ENCODE measurements at regions not wholly inside any gene's neighbourhood (a gene's known extent, or its start where the extent isn't known, plus 50 kb on each side); places are given as distances from the start of the nearest gene placed in this dataset.

- DNase-seq, result no peak
Measured at GRCh38 chr6:22809370-22809769, 240.0 kb downstream of the HDGFL1 start.

GRCh38 chr6:22819209-22819608 lies 249.8 kb downstream of the HDGFL1 start:
- no peak for DNase-seq

DNA sequence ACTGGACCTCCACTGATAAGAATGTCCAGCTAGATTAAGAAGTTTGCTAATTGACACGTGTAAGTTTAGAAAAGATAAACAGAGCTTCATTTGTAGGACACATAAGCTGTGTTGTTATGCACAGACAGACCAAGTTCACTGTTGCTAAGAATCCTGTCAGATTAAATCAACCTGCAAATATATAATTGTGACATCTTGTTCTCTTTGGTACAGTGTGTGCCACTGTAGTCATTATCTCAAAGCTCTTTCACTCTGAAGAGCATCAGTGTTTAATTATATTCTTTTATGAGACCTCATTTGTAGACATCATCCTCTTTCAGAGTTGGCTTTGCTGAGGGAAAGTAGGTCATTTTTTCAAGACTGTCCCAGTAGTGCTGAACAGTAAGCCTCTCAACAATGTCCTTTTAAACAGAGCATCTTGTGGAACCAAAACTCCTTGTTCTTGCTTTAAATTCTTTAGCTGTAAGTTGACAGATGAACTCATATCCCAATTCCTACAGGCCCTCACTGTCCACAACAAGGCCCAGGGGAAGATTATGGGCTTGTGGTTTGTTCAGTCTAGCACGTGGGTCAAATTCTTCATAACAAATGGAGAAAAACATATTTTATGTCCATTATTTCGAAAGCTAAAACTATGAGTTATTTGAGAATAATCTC lies 252.4 kb downstream of the HDGFL1 start:
- no peak for DNase-seq

GRCh38 chr6:22825210-22825609 lies 255.8 kb downstream of the HDGFL1 start:
- DNase-seq, result no peak

DNA sequence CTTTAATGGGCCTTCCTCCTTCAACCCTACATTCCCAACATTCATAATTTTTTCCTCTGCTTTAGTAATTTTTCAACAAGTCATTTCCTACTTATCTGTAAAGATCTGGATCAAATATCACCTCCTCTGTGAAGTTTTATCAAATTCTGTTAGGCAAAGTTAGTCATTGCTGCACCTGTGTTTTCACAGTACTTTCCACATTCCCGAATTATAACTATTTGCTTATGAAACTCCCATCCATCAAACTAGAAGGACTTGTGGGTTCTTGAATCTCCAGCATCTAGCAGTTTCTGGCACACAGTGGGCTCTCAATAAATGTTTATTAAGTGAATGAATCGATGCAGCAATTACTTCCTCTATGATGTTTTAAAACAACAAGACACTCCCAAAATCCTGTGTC lies 257.6 kb downstream of the HDGFL1 start:
- DNase-seq, result no peak

GRCh38 chr6:22827760-22828159 lies 258.4 kb downstream of the HDGFL1 start:
- DNase-seq, result no peak

- DNase-seq, result peak in 1 of 14 donors; percentile 5
Measured at GRCh38 chr6:22828179-22829062, 259.1 kb downstream of the HDGFL1 start.

- no peak for DNase-seq
Measured at GRCh38 chr6:22829070-22829469, 259.7 kb downstream of the HDGFL1 start.

DNA sequence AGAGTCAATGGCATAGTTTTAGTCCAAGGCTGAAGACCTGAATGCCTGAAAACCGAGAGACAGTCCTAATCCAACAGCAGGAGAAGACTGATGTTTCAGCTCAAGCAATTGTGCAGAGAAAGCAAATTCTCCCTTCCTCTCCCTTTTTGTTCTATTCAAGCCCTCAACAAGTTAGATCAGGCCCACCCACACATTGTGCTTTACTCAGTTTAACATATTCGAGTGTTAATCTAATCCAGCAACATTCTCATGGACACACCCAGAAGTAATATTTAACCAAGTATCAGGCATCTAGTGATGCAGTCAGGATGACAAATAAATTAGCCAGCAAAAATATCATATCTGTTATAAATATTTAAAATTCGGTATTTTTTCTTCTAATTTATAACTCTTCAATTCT lies 261.1 kb downstream of the HDGFL1 start:
- no peak for DNase-seq

GRCh38 chr6:22833191-22833590 lies 263.8 kb downstream of the HDGFL1 start:
- DNase-seq, result no peak

DNA sequence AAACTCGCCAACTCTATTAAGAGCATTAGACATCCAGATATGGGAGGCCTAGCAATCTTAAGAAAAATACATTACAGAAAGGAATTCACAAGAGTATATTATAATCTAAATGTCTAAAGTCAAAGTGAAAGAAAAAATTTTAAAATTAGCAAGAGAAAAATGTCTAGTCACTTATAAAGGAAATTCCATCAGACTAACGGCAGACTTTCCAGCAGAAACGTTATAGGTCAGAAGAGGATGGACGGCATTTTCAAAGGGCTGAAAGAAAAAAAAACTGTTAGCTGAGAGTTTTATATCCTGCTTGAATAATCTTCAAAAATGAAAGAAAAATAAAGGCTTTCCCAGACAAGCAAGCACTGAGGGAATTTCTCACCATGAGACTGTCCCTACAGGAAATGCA lies 269.0 kb downstream of the HDGFL1 start:
- no peak for DNase-seq

- DNase-seq, result no peak
Measured at GRCh38 chr6:22845467-22845866, 276.1 kb downstream of the HDGFL1 start.

DNA sequence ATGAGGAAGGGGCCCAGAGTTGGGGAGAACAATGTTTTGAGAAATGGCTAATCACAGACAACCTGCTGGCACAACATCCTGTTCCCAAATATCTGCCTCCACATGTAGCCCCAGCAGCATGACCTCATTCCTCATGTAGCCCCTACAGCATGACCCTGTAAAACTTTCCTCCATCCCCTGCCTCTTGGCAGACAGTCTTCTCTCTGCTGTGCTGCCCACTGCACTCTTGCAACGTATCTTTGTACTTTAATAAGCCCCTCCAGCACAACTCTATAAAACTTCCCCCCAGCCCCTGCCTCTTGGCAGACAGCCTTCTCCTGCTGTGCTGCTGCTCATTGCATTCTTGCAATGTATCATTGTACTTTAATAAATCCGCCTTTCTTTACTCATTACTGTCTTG lies 278.8 kb downstream of the HDGFL1 start:
- no peak for DNase-seq

DNA sequence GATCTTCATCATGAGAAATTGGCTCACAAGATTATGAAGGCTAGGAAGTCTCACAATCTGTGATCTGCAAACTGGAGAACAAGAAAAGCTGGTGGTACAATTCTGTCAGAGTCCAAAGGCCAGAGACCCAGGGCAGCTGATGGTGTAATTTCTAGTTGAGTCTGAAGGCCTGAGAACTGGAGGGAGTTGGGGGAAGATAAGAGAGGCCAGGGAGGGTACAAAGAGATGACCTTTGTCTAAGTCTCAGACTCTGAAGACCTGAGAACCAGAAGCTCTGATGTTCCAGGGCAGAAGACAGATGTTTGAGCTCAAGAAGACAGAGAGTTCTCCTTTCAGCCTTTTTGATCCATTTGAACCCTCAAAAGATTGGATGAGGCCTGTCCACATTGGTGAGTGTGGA lies 280.6 kb downstream of the HDGFL1 start:
- no peak for DNase-seq

DNA sequence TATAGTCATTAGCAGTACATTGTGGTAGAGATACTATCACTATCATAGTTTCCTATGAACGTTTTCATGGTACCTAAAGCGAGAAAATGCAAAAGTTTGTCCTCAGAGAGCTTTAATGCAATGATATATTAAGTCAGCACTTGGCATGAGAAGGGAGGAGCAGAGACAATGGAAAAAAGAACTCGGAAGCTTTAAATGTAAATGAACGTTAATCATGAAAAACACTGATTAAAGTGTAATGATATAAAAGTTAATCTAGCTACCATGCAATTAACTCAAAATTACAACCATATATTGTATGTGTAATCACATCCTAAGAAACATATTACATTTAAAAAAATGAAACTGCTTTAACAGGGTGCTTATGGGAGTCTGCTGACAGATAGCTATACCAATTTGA lies 282.7 kb downstream of the HDGFL1 start:
- no peak for DNase-seq

DNA sequence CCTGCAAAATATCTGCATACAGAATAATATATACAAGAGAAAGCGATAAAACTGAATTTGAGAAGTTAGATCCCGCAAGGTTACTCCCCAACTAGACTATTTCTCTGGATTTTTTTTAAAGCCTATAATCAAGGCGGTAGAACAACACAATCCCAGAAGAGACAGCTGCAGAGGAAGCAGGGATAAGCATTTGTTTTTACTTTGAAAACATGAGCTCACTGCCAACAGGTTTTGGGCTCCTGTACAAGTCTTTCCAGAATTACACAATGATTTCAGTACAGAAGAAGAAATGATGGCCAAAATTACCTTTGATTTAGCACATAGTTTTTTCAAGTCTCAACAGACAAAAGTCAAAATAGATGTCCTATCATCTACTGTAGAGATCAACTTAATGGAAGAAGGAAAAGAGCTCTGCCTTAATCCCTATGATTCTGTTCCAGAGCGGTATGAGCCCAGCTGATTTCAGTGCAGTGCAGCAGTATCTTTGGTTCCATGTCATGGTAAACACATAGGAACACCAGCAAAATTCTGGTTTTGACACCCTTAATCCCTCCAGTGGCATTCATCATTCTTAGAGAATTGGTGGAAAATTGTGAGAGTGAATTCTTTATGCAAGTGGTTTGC lies 304.3 kb downstream of the HDGFL1 start:
- no peak for DNase-seq

- no peak for DNase-seq
Measured at GRCh38 chr6:22875845-22876244, 306.5 kb downstream of the HDGFL1 start.

DNA sequence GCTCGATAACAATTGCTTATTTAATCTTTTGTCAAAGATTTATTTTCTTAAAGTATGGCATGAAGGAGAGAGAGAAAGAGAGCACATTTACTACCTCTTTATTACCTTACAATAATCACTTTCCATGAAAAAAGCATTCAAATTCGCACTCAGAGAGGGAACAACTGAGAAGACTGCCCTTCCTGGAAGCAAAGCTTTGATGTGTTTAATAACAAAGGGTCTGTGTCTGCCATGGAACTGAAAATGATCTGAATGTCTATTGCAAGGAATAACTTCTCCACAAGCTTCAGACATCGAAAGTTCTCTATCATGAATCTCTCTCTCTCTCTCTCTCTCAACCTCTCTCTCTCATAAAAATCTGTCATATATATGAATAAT lies 308.9 kb downstream of the HDGFL1 start:
- DNase-seq, result no peak

GRCh38 chr6:22878706-22879105 lies 309.3 kb downstream of the HDGFL1 start:
- DNase-seq, result no peak

GRCh38 chr6:22880686-22881433 lies 311.5 kb downstream of the HDGFL1 start:
- no peak for DNase-seq

- no peak for DNase-seq
Measured at GRCh38 chr6:22882581-22882980, 313.2 kb downstream of the HDGFL1 start.

DNA sequence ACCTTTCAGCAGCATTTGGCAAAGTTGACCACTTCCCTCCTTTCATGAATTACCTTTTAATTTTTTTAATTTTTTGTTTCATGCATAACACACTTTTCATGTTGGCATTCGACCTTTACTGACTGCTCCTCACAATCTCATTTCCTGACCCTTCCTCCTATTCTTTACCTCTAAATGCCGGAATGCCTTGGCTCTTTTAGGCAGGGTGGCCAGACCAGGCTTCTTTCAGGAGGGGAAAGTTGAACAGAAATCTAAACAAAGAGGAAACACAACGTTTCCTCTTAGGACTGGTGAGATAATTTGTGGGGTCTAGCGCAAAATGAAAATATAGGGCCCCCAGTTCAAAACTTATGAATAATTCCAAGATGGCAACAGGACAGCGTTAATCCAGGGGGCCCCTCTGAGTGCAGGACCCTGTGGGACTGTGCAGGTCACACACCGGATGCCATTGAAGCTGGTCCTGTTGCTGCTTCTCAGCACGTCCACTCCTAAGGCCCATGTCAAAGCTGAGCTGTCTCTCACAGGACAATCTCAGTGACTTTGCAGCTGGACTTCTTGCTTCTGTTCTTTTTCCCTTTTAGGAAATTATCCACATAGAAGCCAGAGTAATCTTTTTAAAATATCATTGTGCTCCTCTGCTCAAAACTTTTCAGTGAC lies 313.8 kb downstream of the HDGFL1 start:
- no peak for DNase-seq

Data from C1 segment of cervical spinal cord (tissue), 14 donors.